ENCODE measurements at regions not wholly inside any gene's neighbourhood (a gene's known extent, or its start where the extent isn't known, plus 50 kb on each side); places are given as distances from the start of the nearest gene placed in this dataset.
"Not testable (repeated sequence)": the region's sequence is repeated elsewhere in the genome, so short reads cannot be mapped to it uniquely, and the experiment has no call there.

- Mint-ChIP-seq H3K36me3 (ENCODE audit: low read depth, unreplicated experiment) (no peaks in the 10 kb centered on the region), H3K9me3 (ENCODE audit: unreplicated experiment) (no peaks in the 10 kb centered on the region), H3K27me3 (ENCODE audit: unreplicated experiment) (no peaks in the 10 kb centered on the region), H3K27ac (ENCODE audit: unreplicated experiment) (no peak overlapping the region), H3K4me3 (ENCODE audit: unreplicated experiment) (no peak overlapping the region), H3K4me1 (ENCODE audit: unreplicated experiment) (peaks cover 2% of the 10 kb centered on the region)
- TF ChIP-seq CTCF (IDR thresholded peaks at IDR 0.05; ENCODE audit: unreplicated experiment) = no peak
- DNase-seq (ENCODE audit: low spot score) = no peak
Observed at GRCh38 chr10:3372281-3372680, 199.7 kb upstream of the PITRM1 start.

- DNase-seq (ENCODE audit: low spot score); H3K27ac Mint-ChIP-seq (ENCODE audit: unreplicated experiment); H3K4me1 Mint-ChIP-seq (ENCODE audit: unreplicated experiment); H3K4me3 Mint-ChIP-seq (ENCODE audit: unreplicated experiment); H3K36me3 Mint-ChIP-seq (ENCODE audit: low read depth, unreplicated experiment); H3K27me3 Mint-ChIP-seq (ENCODE audit: unreplicated experiment); H3K9me3 Mint-ChIP-seq (ENCODE audit: unreplicated experiment): not testable (repeated sequence)
Observed at GRCh38 chr10:3371624-3372023, 199.0 kb upstream of the PITRM1 start.

GRCh38 chr10:3366735-3367405, 194.3 kb upstream of the PITRM1 start:
- no peaks in the 10 kb centered on the region for H3K9me3 Mint-ChIP-seq (ENCODE audit: unreplicated experiment)
- H3K27me3 Mint-ChIP-seq (ENCODE audit: unreplicated experiment) = no peaks in the 10 kb centered on the region
- no peak for DNase-seq (ENCODE audit: low spot score)
- H3K4me3 Mint-ChIP-seq (ENCODE audit: unreplicated experiment) = no peak overlapping the region
- H3K36me3 Mint-ChIP-seq (ENCODE audit: low read depth, unreplicated experiment) = peaks cover 3% of the 10 kb centered on the region
- peaks cover 2% of the 10 kb centered on the region for H3K4me1 Mint-ChIP-seq (ENCODE audit: unreplicated experiment)
- H3K27ac Mint-ChIP-seq (ENCODE audit: unreplicated experiment) = no peak overlapping the region
- TF ChIP-seq CTCF (IDR thresholded peaks at IDR 0.05; ENCODE audit: unreplicated experiment) = no peak

GRCh38 chr10:3366043-3366442, 193.5 kb upstream of the PITRM1 start:
- H3K27me3 Mint-ChIP-seq (ENCODE audit: unreplicated experiment) = no peaks in the 10 kb centered on the region
- peaks cover 2% of the 10 kb centered on the region for H3K4me1 Mint-ChIP-seq (ENCODE audit: unreplicated experiment)
- DNase-seq (ENCODE audit: low spot score) = no peak
- no peak for TF ChIP-seq CTCF (IDR thresholded peaks at IDR 0.05; ENCODE audit: unreplicated experiment)
- H3K36me3 Mint-ChIP-seq (ENCODE audit: low read depth, unreplicated experiment) = peaks cover 6% of the 10 kb centered on the region
- no peak overlapping the region for H3K4me3 Mint-ChIP-seq (ENCODE audit: unreplicated experiment)
- no peak overlapping the region for H3K27ac Mint-ChIP-seq (ENCODE audit: unreplicated experiment)
- peaks cover 4% of the 10 kb centered on the region for H3K9me3 Mint-ChIP-seq (ENCODE audit: unreplicated experiment)

GRCh38 chr10:3365630-3366029, 193.0 kb upstream of the PITRM1 start:
- no peak for TF ChIP-seq CTCF (IDR thresholded peaks at IDR 0.05; ENCODE audit: unreplicated experiment)
- DNase-seq (ENCODE audit: low spot score) = no peak
- Mint-ChIP-seq H3K27ac (ENCODE audit: unreplicated experiment) (no peak overlapping the region), H3K27me3 (ENCODE audit: unreplicated experiment) (no peaks in the 10 kb centered on the region), H3K36me3 (ENCODE audit: low read depth, unreplicated experiment) (peaks cover 8% of the 10 kb centered on the region), H3K4me1 (ENCODE audit: unreplicated experiment) (peaks cover 2% of the 10 kb centered on the region), H3K4me3 (ENCODE audit: unreplicated experiment) (no peak overlapping the region), H3K9me3 (ENCODE audit: unreplicated experiment) (peaks cover 7% of the 10 kb centered on the region)

Measured in endothelial cell (in vitro differentiated cells).